B cell (primary cell): ENCODE measurements at regions not wholly inside any gene's neighbourhood (a gene's known extent, or its start where the extent isn't known, plus 50 kb on each side); places are given as distances from the start of the nearest gene placed in this dataset.
"Not testable (repeated sequence)": the region's sequence is repeated elsewhere in the genome, so short reads cannot be mapped to it uniquely, and the experiment has no call there.

Experiments used
- ATAC-seq: fragments of 200-7000 bp; cut with Tn5 transposase; one replicate; pipeline ENCODE4 v1.10.0; 2021; ENCODE audit warnings: low read depth, mild to moderate bottlenecking, moderate number of reproducible peaks, moderate library complexity
- CTCF ChIA-PET: fragments of 350-600 bp; sonication (Branson Sonifier 250); formaldehyde crosslinking; loops from one replicate; lab custom pipeline; 2021; ENCODE audit warnings: antibody characterized with exemption, inconsistent platforms; lab: Charles Lee
- POLR2A ChIA-PET: fragments of 350-600 bp; sonication (Branson Sonifier 250); formaldehyde crosslinking; loops from one replicate; lab custom pipeline; 2021; ENCODE audit warnings: antibody characterized with exemption; lab: Charles Lee
- DNase-seq: peaks from one replicate; pipeline ENCODE4 v3.0.0; 2013
- H2AFZ ChIP-seq: 2 replicates; pipeline ENCODE4 v1.6.1; 2012; ENCODE audit warnings: mild to moderate bottlenecking, low read depth, low read length; ENCODE audit not compliant: insufficient read depth, poor library complexity, severe bottlenecking
- H3K27ac ChIP-seq, 2 donors: 1 replicate in 1 of 2; 2 replicates in 1 of 2; pipeline ENCODE4 v1.5.1; 2012 to 2013; ENCODE audit warnings: low read length in 2 of 2, mild to moderate bottlenecking in 2 of 2, moderate library complexity in 1 of 2
- H3K27me3 ChIP-seq, 4 experiments: fragments of 200-600 bp in 1 of 4; sonication (generic) in 1 of 4; replicated peaks in 1 of 4; 1 replicate in 2 of 4; 2 replicates in 2 of 4; pipeline versions ENCODE4 v1.6.1 to v1.7.0; 2013 to 2016; ENCODE audit warnings: low read length in 3 of 4, mild to moderate bottlenecking in 2 of 4, mixed read lengths in 1 of 4, moderate library complexity in 1 of 4; ENCODE audit not compliant: insufficient read depth in 4 of 4, control insufficient read depth in 3 of 4; ENCODE audit errors: control extremely low read depth in 1 of 4
- H3K36me3 ChIP-seq, 2 experiments: replicated peaks in 1 of 2; 1 replicate in 1 of 2; 2 replicates in 1 of 2; pipeline versions ENCODE4 v1.6.1 to v1.7.1; 2013; ENCODE audit warnings: low read length in 1 of 2; ENCODE audit not compliant: insufficient read depth in 2 of 2, control insufficient read depth in 1 of 2; ENCODE audit errors: control extremely low read depth in 1 of 2, extremely low read depth in 1 of 2
- H3K4me1 ChIP-seq, 2 donors: fragments of 200-600 bp in 1 of 2; sonication (generic) in 1 of 2; 1 replicate in 1 of 2; 2 replicates in 1 of 2; pipeline versions ENCODE4 v1.5.1 to v1.6.1; 2013 to 2017; ENCODE audit warnings: low read length in 2 of 2; ENCODE audit not compliant: control insufficient read depth in 2 of 2, insufficient read depth in 2 of 2
- H3K4me2 ChIP-seq: replicated peaks from 2 replicates; pipeline ENCODE3; 2012; ENCODE audit warnings: mild to moderate bottlenecking, low read depth, low read length; ENCODE audit not compliant: poor library complexity, severe bottlenecking
- H3K4me3 ChIP-seq, 5 experiments: fragments of 200-600 bp in 1 of 5; sonication (generic) in 1 of 5; 1 replicate in 3 of 5; 2 replicates in 2 of 5; pipeline versions ENCODE4 v1.5.1 to v1.7.0; 2011 to 2016; ENCODE audit warnings: low read length in 4 of 5, mild to moderate bottlenecking in 4 of 5, low read depth in 2 of 5, control low read depth in 1 of 5, moderate library complexity in 1 of 5; ENCODE audit not compliant: insufficient read depth in 1 of 5; ENCODE audit errors: control extremely low read depth in 1 of 5, extremely low read depth in 1 of 5
- H3K79me2 ChIP-seq: fragments of 200-600 bp; sonication (generic); one replicate; pipeline ENCODE4 v1.6.0; 2016; ENCODE audit warnings: low read length; ENCODE audit not compliant: control insufficient read depth, insufficient read depth
- H3K9ac ChIP-seq: fragments of 200-600 bp; sonication (generic); 2 replicates; pipeline ENCODE4 v1.6.1; 2017; ENCODE audit warnings: mild to moderate bottlenecking, low read length, moderate library complexity
- H3K9me3 ChIP-seq, 3 donors: one replicate each; pipeline versions ENCODE4 v1.6.1 to v1.7.1; 2013; ENCODE audit warnings: low read length in 2 of 3; ENCODE audit not compliant: control insufficient read depth in 2 of 3, insufficient read depth in 1 of 3; ENCODE audit errors: control extremely low read depth in 1 of 3
- H4K20me1 ChIP-seq: 2 replicates; pipeline ENCODE4 v1.6.0; 2012; ENCODE audit warnings: mild to moderate bottlenecking, low read length; ENCODE audit not compliant: insufficient read depth, control insufficient read depth, poor library complexity, severe bottlenecking
- H3K27ac Mint-ChIP-seq: one replicate; pipeline ENCODE4 v1.8.0; 2021; ENCODE audit warnings: mixed read lengths
- H3K27me3 Mint-ChIP-seq: one replicate; pipeline ENCODE4 v1.8.0; 2021; ENCODE audit warnings: mixed read lengths
- H3K4me1 Mint-ChIP-seq: one replicate; pipeline ENCODE4 v1.8.0; 2021; ENCODE audit warnings: mixed read lengths
- H3K4me3 Mint-ChIP-seq: one replicate; pipeline ENCODE4 v1.8.0; 2021; ENCODE audit warnings: mixed read lengths
- H3K9me3 Mint-ChIP-seq: one replicate; pipeline ENCODE4 v1.8.0; 2022; ENCODE audit warnings: mixed read lengths; ENCODE audit not compliant: insufficient read depth
- CTCF ChIP-seq: fragments of 200-600 bp; IDR thresholded peaks from one replicate; pipeline ENCODE4 v1.8.0; 2022; ENCODE audit warnings: antibody characterized with exemption, mild to moderate bottlenecking
- EZH2 ChIP-seq: IDR thresholded peaks from 2 replicates; pipeline ENCODE4 v1.6.1; 2012; ENCODE audit warnings: borderline replicate concordance, low read depth, mild to moderate bottlenecking, moderate library complexity, low read length; ENCODE audit not compliant: insufficient read depth, poor library complexity, severe bottlenecking
- WGBS: methylation state at CpG from one replicate; pipeline ENCODE4 v1.1.5; 2013; ENCODE audit warnings: missing lambda C conversion rate; ENCODE audit not compliant: insufficient coverage; 5-methylcytosine and 5-hydroxymethylcytosine counted together
- intact Hi-C: fragments of 100-400 bp; cut with micrococcal nuclease; formaldehyde crosslinking; loops from one replicate; pipeline ENCODE4 v1.10.0; 2022

GRCh38 chr13:111590796-111591195 is 270.4 kb downstream of the TEX29 start:
- no peaks in the 10 kb centered on the region for H3K4me1 Mint-ChIP-seq
- H3K27ac Mint-ChIP-seq = no peak overlapping the region
- H3K4me3 Mint-ChIP-seq = no peak overlapping the region
- Histone ChIP-seq H3K4me1 (no peaks in the 10 kb centered on the region), H4K20me1 (no peaks in the 10 kb centered on the region), H2AFZ (no peak overlapping the region), H3K9me3 (peaks cover 0 to 18% (median 0%) of the 10 kb centered on the region in 3 donors), H3K4me3 (no peak overlapping the region), H3K79me2 (no peaks in the 10 kb centered on the region), H3K36me3 (no peaks in the 10 kb centered on the region), H3K4me2 (no peak overlapping the region), H3K27me3 (no peaks in the 10 kb centered on the region), H3K9ac (no peak overlapping the region), H3K27ac (no peak overlapping the region)
- TF ChIP-seq CTCF = no peak
- no peak for TF ChIP-seq EZH2
- DNase-seq (no peak), ATAC-seq (no peak)
- ChIA-PET CTCF (no interaction called here), POLR2A (no interaction called here)
- intact Hi-C loops = no loop called here
- WGBS = 97% methylated on average over 7 of the region's 14 CpGs
- H3K9me3 Mint-ChIP-seq = peaks cover 5% of the 10 kb centered on the region
- H3K27me3 Mint-ChIP-seq = no peaks in the 10 kb centered on the region

DNA sequence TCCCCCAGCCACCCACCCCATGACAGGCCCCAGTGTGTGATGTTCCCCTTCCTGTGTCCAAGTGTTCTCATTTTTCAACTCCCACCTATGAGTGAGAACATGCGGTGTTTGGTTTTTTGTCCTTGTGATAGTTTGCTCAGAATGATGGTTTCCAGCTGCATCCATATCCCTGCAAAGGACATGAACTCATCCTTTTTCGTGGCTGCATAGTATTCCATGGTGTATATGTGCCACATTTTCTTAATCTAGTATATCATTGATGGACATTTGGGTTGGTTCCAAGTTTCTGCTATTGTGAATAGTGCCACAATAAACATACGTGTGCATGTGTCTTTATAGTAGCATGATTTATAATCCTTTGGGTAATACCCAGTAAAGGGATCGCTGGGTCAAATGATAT is 273.0 kb downstream of the TEX29 start:
- H3K4me2 ChIP-seq, H4K20me1 ChIP-seq, H3K27me3 Mint-ChIP-seq, H3K27ac Mint-ChIP-seq, H3K9me3 Mint-ChIP-seq, H3K79me2 ChIP-seq, H2AFZ ChIP-seq, ATAC-seq, H3K27ac ChIP-seq, H3K4me1 Mint-ChIP-seq, POLR2A ChIA-PET, DNase-seq, H3K27me3 ChIP-seq, CTCF ChIA-PET, H3K36me3 ChIP-seq, H3K4me3 Mint-ChIP-seq, H3K4me3 ChIP-seq, H3K9ac ChIP-seq, H3K4me1 ChIP-seq, intact Hi-C loops: not testable (repeated sequence)
- H3K9me3 ChIP-seq = peaks cover 0 to 22% (median 0%) of the 10 kb centered on the region in 3 donors
- WGBS = no CpG with 5 or more reads among the region's 4 CpGs
